Erythroblast (primary cell): ENCODE measurements at regions not wholly inside any gene's neighbourhood (a gene's known extent, or its start where the extent isn't known, plus 50 kb on each side); places are given as distances from the start of the nearest gene placed in this dataset.

Experiments
- DNase-seq, 2 experiments: peaks; one replicate each; lab custom pipeline; 2025; lab: John Stamatoyannopoulos, UW
- GATA1 ChIP-seq: IDR thresholded peaks from 2 replicates; pipeline ENCODE4 v1.6.1; 2011; ENCODE audit warnings: low read depth, mild to moderate bottlenecking, control low read depth, low read length, moderate library complexity
- POLR2A ChIP-seq: IDR thresholded peaks from 2 replicates; pipeline ENCODE4 v1.6.1; 2011; ENCODE audit warnings: mild to moderate bottlenecking, low read length

DNA sequence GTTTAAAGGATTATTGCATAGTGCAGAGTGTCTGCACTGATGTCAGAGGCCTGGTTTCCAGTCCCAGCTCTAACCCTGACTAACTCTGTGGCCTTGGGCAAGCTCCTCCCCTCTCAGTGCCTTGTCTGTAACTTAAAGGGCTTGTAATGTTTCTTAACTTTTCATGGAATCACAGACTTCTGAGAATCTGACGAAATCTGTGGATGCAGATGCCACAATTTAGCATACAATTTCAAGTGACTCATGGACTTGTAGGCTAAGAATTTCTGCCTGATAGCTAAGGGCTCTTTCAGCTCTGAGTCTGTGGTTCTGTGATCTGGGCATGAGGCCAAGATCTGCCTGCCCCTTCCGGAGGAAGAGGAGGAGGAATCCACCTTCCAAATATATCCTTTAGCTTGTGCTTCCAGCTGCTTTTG is 236.9 kb downstream of the AR start:
- TF ChIP-seq GATA1, result no peak
- TF ChIP-seq POLR2A, result no peak
- peak; percentile 10 to 14 for DNase-seq

DNA sequence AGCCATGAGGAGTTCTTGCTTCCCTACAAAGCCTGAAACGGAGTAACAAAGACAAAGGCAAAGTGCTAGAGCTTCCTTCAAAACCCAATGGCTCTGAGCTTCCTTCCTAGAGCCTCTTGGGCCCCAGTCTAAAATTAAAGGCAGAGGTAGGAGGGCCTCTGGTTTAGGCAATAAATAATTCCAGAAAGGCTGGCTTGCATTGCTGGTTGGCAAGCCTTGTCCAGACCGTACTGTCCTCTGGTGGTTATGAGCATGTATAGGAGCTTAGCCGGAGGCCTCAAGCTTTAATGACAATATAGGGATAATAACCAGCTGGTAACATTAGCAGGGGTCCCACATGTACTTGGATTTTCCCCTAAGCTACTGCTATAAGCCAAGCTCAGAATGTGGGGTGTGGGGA is 237.3 kb downstream of the AR start:
- no peak for DNase-seq
- TF ChIP-seq POLR2A, result no peak
- no peak for TF ChIP-seq GATA1

DNA sequence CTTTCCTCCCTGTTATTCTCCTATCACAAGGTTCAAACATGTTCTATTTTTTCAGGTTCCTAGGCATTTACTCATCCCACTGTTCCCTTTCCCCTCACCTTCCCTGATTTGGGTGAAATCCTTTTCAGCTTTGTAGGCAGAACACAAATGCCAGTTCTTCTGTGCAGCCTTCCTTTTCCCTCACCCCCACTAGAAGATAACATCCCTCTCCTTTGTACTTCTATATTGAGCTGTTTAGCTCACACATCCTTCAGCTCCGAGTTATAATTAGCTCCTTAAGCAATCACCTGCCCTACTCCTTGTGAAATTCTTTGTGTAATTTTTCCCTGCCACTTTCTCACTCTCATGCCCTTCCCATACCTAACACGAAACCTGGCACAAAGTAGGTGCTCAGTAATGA is 240.9 kb downstream of the AR start:
- no peak for DNase-seq
- no peak for TF ChIP-seq GATA1
- no peak for TF ChIP-seq POLR2A

DNA sequence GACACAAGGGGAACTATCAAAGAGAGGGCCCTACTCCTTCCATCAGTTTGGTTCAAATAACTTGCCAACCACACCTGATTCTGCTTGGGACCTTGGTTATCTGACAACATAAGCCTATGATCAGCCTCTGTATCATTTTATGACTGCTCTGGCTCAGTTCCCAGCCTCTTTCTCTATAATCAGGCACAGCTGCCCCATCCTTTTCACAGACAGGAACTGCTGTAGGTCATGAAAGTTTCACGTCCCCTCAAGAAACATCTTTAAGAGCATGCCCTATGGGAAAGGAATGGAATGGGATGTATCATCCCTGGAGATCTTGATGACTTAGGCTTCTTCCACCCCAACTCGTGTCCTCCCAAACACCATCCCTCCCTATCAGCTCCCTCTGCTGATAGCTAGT is 243.4 kb downstream of the AR start:
- no peak for TF ChIP-seq GATA1
- no peak for TF ChIP-seq POLR2A
- no peak for DNase-seq

DNA sequence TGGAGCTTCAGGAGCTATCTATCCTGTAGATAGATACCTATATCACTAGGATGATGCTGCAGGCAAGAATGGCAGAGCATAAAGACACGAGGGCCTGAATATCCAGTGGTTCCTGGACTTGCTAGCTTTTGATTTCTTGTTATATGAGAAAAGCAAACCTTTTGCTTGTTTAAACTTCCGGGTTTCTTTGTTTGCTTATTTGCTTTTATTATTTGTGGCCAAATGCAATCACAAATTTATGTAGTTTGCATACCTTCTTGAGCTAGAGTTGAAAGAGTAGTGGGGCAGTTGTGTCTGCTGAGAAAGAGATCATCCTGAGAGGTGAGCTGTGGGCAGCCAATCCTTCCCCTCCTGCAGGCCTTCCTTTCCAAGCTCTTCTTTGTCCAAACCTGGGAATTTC is 245.7 kb downstream of the AR start:
- DNase-seq, result no peak
- TF ChIP-seq GATA1 (no peak), POLR2A (no peak)
